22Rv1 (cell line): ENCODE measurements at regions not wholly inside any gene's neighbourhood (a gene's known extent, or its start where the extent isn't known, plus 50 kb on each side); places are given as distances from the start of the nearest gene placed in this dataset.
"Not testable (repeated sequence)": the region's sequence is repeated elsewhere in the genome, so short reads cannot be mapped to it uniquely, and the experiment has no call there.

Source experiments
- H3K27ac ChIP-seq: fragments of 450-650 bp; 2 replicates; pipeline ENCODE4 v1.5.1; 2017
- ZFX ChIP-seq: fragments of 450-650 bp; IDR thresholded peaks from 2 replicates; pipeline ENCODE4 v1.6.1; 2017; ENCODE audit warnings: antibody characterized with exemption, borderline replicate concordance
- TF ChIP-seq, protein P1 (sequence below): fragments of 450-650 bp; IDR thresholded peaks from 2 replicates; pipeline ENCODE4 v1.5.1; 2017; ENCODE audit warnings: mild to moderate bottlenecking

DNA sequence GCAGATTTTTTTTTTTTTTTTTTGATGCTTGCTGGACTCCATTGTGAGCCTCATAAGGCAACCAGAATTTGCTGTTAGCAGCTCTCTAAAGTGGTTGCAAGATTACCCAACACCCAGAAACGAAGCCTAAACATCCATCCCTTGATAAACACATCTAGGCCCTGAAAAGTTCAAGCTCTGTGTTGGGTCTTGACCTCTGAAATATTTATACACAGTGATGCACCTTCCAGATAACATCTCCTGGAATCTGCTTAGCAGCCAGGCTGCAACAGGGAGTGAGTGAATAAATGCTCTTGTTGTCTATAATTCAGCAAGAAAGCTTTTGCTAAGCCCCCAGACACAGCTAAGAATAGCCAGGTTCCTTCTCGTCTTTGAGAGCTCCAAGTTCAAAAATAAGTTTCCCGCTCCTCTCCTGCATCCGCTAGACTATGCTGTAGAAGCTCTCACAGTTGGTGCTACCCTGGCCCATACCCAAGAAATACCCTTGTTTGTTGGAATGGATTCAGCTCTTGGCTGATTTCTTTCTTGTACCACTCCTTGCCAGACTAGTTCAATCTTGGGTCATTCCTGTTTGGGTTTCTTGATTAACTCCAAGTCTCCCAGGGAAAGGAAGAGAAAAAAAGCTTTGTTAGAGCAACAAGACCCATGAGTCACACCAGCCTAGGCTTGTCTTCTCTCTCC, 610.6 kb upstream of the TBX3 start:
- H3K27ac ChIP-seq: no peak overlapping the region
- TF ChIP-seq, protein P1, sequence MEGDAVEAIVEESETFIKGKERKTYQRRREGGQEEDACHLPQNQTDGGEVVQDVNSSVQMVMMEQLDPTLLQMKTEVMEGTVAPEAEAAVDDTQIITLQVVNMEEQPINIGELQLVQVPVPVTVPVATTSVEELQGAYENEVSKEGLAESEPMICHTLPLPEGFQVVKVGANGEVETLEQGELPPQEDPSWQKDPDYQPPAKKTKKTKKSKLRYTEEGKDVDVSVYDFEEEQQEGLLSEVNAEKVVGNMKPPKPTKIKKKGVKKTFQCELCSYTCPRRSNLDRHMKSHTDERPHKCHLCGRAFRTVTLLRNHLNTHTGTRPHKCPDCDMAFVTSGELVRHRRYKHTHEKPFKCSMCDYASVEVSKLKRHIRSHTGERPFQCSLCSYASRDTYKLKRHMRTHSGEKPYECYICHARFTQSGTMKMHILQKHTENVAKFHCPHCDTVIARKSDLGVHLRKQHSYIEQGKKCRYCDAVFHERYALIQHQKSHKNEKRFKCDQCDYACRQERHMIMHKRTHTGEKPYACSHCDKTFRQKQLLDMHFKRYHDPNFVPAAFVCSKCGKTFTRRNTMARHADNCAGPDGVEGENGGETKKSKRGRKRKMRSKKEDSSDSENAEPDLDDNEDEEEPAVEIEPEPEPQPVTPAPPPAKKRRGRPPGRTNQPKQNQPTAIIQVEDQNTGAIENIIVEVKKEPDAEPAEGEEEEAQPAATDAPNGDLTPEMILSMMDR: no peak
- TF ChIP-seq ZFX: no peak

DNA sequence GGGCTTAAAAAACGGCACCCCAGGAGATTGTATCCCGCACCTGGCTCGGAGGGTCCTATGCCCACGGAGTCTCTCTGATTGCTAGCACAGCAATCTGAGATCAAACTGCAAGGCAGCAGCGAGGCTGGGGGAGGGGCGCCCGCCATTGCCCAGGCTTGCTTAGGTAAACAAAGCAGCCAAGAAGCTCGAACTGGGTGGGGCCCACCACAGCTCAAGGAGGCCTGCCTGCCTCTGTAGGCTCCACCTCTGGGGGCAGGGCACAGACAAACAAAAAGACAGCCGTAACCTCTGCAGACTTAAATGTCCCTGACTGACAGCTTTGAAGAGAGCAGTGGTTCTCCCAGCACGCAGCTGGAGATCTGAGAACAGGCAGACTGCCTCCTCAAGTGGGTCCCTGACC, 601.5 kb upstream of the TBX3 start:
- not testable (repeated sequence) for H3K27ac ChIP-seq

DNA sequence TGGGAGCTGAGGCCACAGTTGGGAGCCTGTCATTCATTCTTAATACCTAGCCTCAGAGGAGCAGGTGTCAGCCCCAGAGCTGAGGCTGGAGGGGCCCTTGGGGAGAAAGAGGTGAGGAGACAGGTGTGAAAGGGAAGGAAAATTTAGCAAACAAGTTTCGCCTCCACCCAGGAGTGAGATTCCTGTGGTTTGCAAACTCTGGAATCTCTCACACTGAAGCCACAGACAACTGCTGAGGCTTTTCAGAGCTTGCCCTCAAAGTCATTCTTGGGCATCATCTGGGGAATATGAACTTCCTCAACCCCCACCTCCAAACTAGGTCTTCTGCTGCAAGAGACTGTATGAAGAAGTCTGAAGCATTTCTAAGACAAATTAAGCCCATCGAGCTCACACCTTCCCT, 589.5 kb upstream of the TBX3 start:
- no peak for TF ChIP-seq ZFX
- TF ChIP-seq, protein P1: no peak
- no peak overlapping the region for H3K27ac ChIP-seq

DNA sequence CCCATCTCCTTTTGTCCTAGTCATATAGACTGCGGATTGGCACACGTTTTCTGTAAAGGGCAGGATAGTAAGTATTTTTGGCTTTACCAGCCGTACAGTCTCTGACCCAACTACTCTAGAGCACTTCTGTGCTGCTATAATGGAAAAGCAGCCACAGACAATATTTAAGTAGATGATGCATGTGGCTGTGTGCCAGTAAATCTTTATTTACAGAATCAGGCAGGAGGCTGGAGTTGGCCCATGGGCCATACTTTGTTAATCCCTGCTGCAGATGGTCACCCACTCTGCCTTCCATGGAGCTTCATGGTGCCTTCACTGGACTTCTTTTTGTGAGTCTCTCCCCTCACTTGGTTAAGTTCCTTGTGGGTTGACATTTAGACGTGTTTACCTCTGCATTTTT, 584.5 kb upstream of the TBX3 start:
- no peak overlapping the region for H3K27ac ChIP-seq
- no peak for TF ChIP-seq ZFX
- TF ChIP-seq, protein P1: no peak

GRCh38 chr12:115267891-115268290, 583.9 kb upstream of the TBX3 start:
- no peak overlapping the region for H3K27ac ChIP-seq
- TF ChIP-seq, protein P1: no peak
- TF ChIP-seq ZFX: no peak

- TF ChIP-seq, protein P1: no peak
- TF ChIP-seq ZFX: no peak
- H3K27ac ChIP-seq: no peak overlapping the region
These were observed 583.5 kb upstream of the TBX3 start for GRCh38 chr12:115267464-115267863.

- TF ChIP-seq, protein P1: no peak
- no peak for TF ChIP-seq ZFX
- H3K27ac ChIP-seq: no peak overlapping the region
These were observed 580.6 kb upstream of the TBX3 start for GRCh38 chr12:115264605-115265004.
